IMR-90 (cell line): ENCODE measurements at regions not wholly inside any gene's neighbourhood (a gene's known extent, or its start where the extent isn't known, plus 50 kb on each side); places are given as distances from the start of the nearest gene placed in this dataset.

Experiments used
- ATAC-seq: fragments of 200-7000 bp; cut with Tn5 transposase; 2 replicates; pipeline ENCODE4 v1.9.1; 2020; ENCODE audit warnings: low read depth, mild to moderate bottlenecking, moderate library complexity
- BruUV-seq: library from RNA; stranded (reverse); fragments of 400-500 nt; replicated peaks from 2 replicates; lab custom pipeline; 2021; lab: Mats Ljungman, UMichigan
- CTCF ChIA-PET: fragments of 300-600 bp; formaldehyde crosslinking; extraction: SDS; loops from one replicate; lab custom pipeline; 2021; ENCODE audit warnings: antibody characterized with exemption; lab: Yijun Ruan, JAX
- POLR2A ChIA-PET: fragments of 300-600 bp; sonication (Branson Sonifier 250); formaldehyde crosslinking; loops from one replicate; lab custom pipeline; 2022; ENCODE audit warnings: antibody characterized with exemption; ENCODE audit not compliant: unreplicated experiment; lab: Charles Lee
- DNase-seq: peaks from one replicate; pipeline ENCODE4 v3.0.0; 2013
- H2AFZ ChIP-seq: replicated peaks from 2 replicates; pipeline ENCODE3; 2013; ENCODE audit warnings: low read length, mild to moderate bottlenecking; ENCODE audit not compliant: poor library complexity
- H2AK5ac ChIP-seq: 2 replicates; pipeline ENCODE4 v1.6.1; 2013; ENCODE audit warnings: low read depth, low read length, inconsistent platforms
- H2AK9ac ChIP-seq: replicated peaks from 2 replicates; pipeline ENCODE3; 2013; ENCODE audit warnings: mild to moderate bottlenecking, low read depth, low read length, moderate library complexity; ENCODE audit not compliant: poor library complexity
- H2BK120ac ChIP-seq: 2 replicates; pipeline ENCODE4 v1.6.1; 2013; ENCODE audit warnings: low read depth, low read length, inconsistent platforms
- H2BK15ac ChIP-seq: 3 replicates; pipeline ENCODE4 v1.6.1; 2013; ENCODE audit warnings: low read depth, low read length, inconsistent platforms
- H2BK20ac ChIP-seq: 2 replicates; pipeline ENCODE4 v1.6.1; 2013; ENCODE audit warnings: low read depth, mild to moderate bottlenecking, inconsistent platforms, low read length, moderate library complexity
- H2BK5ac ChIP-seq: 2 replicates; pipeline ENCODE4 v1.6.1; 2013; ENCODE audit warnings: mild to moderate bottlenecking, low read depth, low read length, inconsistent platforms; ENCODE audit not compliant: poor library complexity, severe bottlenecking
- H3K14ac ChIP-seq: replicated peaks from 2 replicates; pipeline ENCODE4 v1.6.1; 2013; ENCODE audit warnings: low read depth, low read length, inconsistent platforms
- H3K18ac ChIP-seq: 2 replicates; pipeline ENCODE4 v1.6.1; 2013; ENCODE audit warnings: low read depth, low read length, control low read depth
- H3K23ac ChIP-seq: 2 replicates; pipeline ENCODE4 v1.6.1; 2013; ENCODE audit warnings: low read depth, low read length, inconsistent platforms
- H3K27ac ChIP-seq: 2 replicates; pipeline ENCODE4 v1.5.1; 2013; ENCODE audit warnings: mild to moderate bottlenecking, control low read depth, low read length; ENCODE audit not compliant: insufficient read depth
- H3K27me3 ChIP-seq: 2 replicates; pipeline ENCODE4 v1.6.1; 2013; ENCODE audit warnings: low read length; ENCODE audit not compliant: control insufficient read depth, insufficient read depth
- H3K36me3 ChIP-seq: 2 replicates; pipeline ENCODE4 v1.6.1; 2013; ENCODE audit warnings: low read length, mixed read lengths; ENCODE audit not compliant: control insufficient read depth, insufficient read depth
- H3K4ac ChIP-seq: 2 replicates; pipeline ENCODE4 v1.6.1; 2013; ENCODE audit warnings: low read depth, low read length, inconsistent platforms
- H3K4me1 ChIP-seq: 2 replicates; pipeline ENCODE4 v1.6.1; 2013; ENCODE audit warnings: low read length, mixed read lengths; ENCODE audit not compliant: control insufficient read depth, insufficient read depth
- H3K4me2 ChIP-seq: 2 replicates; pipeline ENCODE4 v1.6.1; 2013; ENCODE audit warnings: low read depth, mild to moderate bottlenecking, control low read depth, low read length, moderate library complexity
- H3K4me3 ChIP-seq: 2 replicates; pipeline ENCODE4 v1.5.1; 2013; ENCODE audit warnings: low read depth, mild to moderate bottlenecking, control low read depth, low read length, moderate library complexity; ENCODE audit not compliant: insufficient read depth
- H3K56ac ChIP-seq: 2 replicates; pipeline ENCODE4 v1.6.1; 2013; ENCODE audit warnings: low read length, inconsistent platforms; ENCODE audit not compliant: insufficient read depth; ENCODE audit errors: extremely low read depth
- H3K79me1 ChIP-seq, 2 experiments: 2 replicates each; pipeline ENCODE4 v1.6.1; 2013; ENCODE audit warnings: low read length in 2 of 2, inconsistent platforms in 1 of 2, low read depth in 1 of 2
- H3K9ac ChIP-seq: 2 replicates; pipeline ENCODE4 v1.6.1; 2013; ENCODE audit warnings: low read depth, low read length, control low read depth
- H3K9me1 ChIP-seq: 2 replicates; pipeline ENCODE4 v1.6.1; 2013; ENCODE audit warnings: low read length, inconsistent platforms; ENCODE audit not compliant: insufficient read depth
- H3K9me3 ChIP-seq: 2 replicates; pipeline ENCODE4 v1.6.1; 2013; ENCODE audit warnings: low read length; ENCODE audit not compliant: control insufficient read depth, insufficient read depth
- H4K20me1 ChIP-seq: 2 replicates; pipeline ENCODE4 v1.6.1; 2013; ENCODE audit warnings: low read length, inconsistent platforms; ENCODE audit not compliant: insufficient read depth
- H4K5ac ChIP-seq: 2 replicates; pipeline ENCODE4 v1.6.1; 2013; ENCODE audit warnings: mild to moderate bottlenecking, low read depth, low read length, control low read depth
- H4K8ac ChIP-seq, 2 experiments: 2 replicates each; pipeline ENCODE4 v1.6.1; 2013; ENCODE audit warnings: low read depth in 2 of 2, low read length in 2 of 2, control low read depth in 1 of 2, inconsistent platforms in 1 of 2
- H4K91ac ChIP-seq: 2 replicates; pipeline ENCODE4 v1.6.1; 2013; ENCODE audit warnings: low read depth, low read length, inconsistent platforms; ENCODE audit not compliant: insufficient read depth
- MAFK ChIP-seq: IDR thresholded peaks from 2 replicates; pipeline ENCODE4 v1.6.1; 2012; ENCODE audit warnings: low read depth, low read length, improper control_type of control experiment
- RFX5 ChIP-seq: IDR thresholded peaks from 2 replicates; pipeline ENCODE4 v1.8.0; 2012; ENCODE audit warnings: low read depth, mild to moderate bottlenecking, low read length, moderate library complexity
- WGBS, 2 experiments: methylation state at CpG; one replicate each; pipeline versions ENCODE4 v1.1.5 to v1.1.7; 2013; ENCODE audit warnings: missing lambda C conversion rate in 2 of 2; ENCODE audit not compliant: insufficient read length in 1 of 2; ENCODE audit errors: extremely low coverage in 2 of 2; 5-methylcytosine and 5-hydroxymethylcytosine counted together
- dilution Hi-C: fragments of 300-500 bp; cut with HindIII; formaldehyde crosslinking; loops from one replicate; pipeline ENCODE4 v1.14.3; 2018; ENCODE audit warnings: low sequenced_read_pairs; ENCODE audit not compliant: unreplicated experiment
- in situ Hi-C: fragments of 300-500 bp; cut with MboI; formaldehyde crosslinking; loops from 3 replicates; pipeline ENCODE4 v1.14.3; 2019; ENCODE audit warnings: low sequenced_read_pairs, inconsistent platforms, mixed read lengths
- intact Hi-C: fragments of 100-400 bp; cut with micrococcal nuclease; formaldehyde crosslinking; loops from 2 replicates; pipeline ENCODE4 v1.10.0; 2022

DNA sequence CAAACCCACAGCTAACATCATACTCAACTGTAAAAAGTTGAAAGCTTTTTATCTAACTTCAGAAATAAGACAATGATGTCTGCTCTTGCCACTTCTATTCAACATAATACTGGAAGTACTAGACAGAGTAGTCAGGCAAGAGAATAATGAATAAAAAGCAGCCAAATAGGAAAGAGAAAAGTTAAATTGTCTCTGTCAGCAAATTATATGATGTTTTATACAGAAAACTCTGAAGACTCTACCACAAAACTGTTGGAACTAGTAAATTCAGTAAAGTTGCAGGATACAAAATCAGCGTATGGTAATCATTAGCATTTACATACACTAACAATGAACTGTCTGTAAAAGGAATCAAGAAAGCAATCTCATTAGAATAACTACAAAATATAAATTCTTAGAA is 752.9 kb upstream of the CT83 start:
- Histone ChIP-seq H4K8ac (no peak overlapping the region), H3K4me1 (no peaks in the 10 kb centered on the region), H3K9me1 (no peaks in the 10 kb centered on the region), H2BK15ac (no peak overlapping the region), H3K27ac (no peak overlapping the region), H2AFZ (no peak overlapping the region), H3K4me2 (no peak overlapping the region), H3K23ac (no peak overlapping the region), H2BK120ac (no peak overlapping the region), H3K4me3 (no peak overlapping the region), H4K5ac (no peak overlapping the region), H3K18ac (no peak overlapping the region), H3K36me3 (no peaks in the 10 kb centered on the region), H3K79me1 (no peaks in the 10 kb centered on the region), H2AK9ac (no peak overlapping the region), H3K27me3 (no peaks in the 10 kb centered on the region), H4K20me1 (no peaks in the 10 kb centered on the region), H3K9me3 (no peaks in the 10 kb centered on the region), H3K56ac (no peak overlapping the region), H2BK20ac (no peak overlapping the region), H3K9ac (no peak overlapping the region), H2AK5ac (no peak overlapping the region), H4K91ac (no peak overlapping the region), H3K14ac (no peak overlapping the region), H2BK5ac (no peak overlapping the region), H3K4ac (no peak overlapping the region)
- BruUV-seq: no TSS peak
- CTCF ChIA-PET: no interaction called here
- dilution Hi-C loops: no loop called here
- TF ChIP-seq MAFK (peak; percentile 85), RFX5 (no peak)
- no peak for ATAC-seq
- intact Hi-C loops: no loop called here
- POLR2A ChIA-PET: no interaction called here
- in situ Hi-C loops: no loop called here
- whole genome bisulfite sequencing, 2 experiments: no CpG with 5 or more reads among the region's 1 CpG
- DNase-seq: no peak
